Smooth muscle cell (in vitro differentiated cells): ENCODE measurements at regions not wholly inside any gene's neighbourhood (a gene's known extent, or its start where the extent isn't known, plus 50 kb on each side); places are given as distances from the start of the nearest gene placed in this dataset.

Experiments used
- DNase-seq: peaks from one replicate; lab custom pipeline; 2025; ENCODE audit not compliant: unreplicated experiment; lab: John Stamatoyannopoulos, UW
- H2AFZ ChIP-seq: fragments of 200-600 bp; sonication (generic); 2 replicates; pipeline ENCODE4 v1.6.0; 2016; ENCODE audit warnings: antibody characterized with exemption, low read depth, mild to moderate bottlenecking
- H3F3A ChIP-seq: fragments of 200-600 bp; sonication (generic); 2 replicates; pipeline ENCODE4 v1.6.0; 2017; ENCODE audit warnings: antibody characterized with exemption, low read depth
- H3K27ac ChIP-seq: fragments of 200-600 bp; sonication (generic); 2 replicates; pipeline ENCODE4 v1.5.1; 2016; ENCODE audit warnings: low read depth, mild to moderate bottlenecking
- H3K27me3 ChIP-seq: fragments of 200-600 bp; sonication (generic); 2 replicates; pipeline ENCODE4 v1.6.1; 2016; ENCODE audit warnings: low read depth, mild to moderate bottlenecking
- H3K36me3 ChIP-seq: fragments of 200-600 bp; sonication (generic); 2 replicates; pipeline ENCODE4 v1.5.1; 2016; ENCODE audit warnings: low read depth
- H3K4me1 ChIP-seq: fragments of 200-600 bp; sonication (generic); 2 replicates; pipeline ENCODE4 v1.5.1; 2016; ENCODE audit warnings: low read depth
- H3K4me2 ChIP-seq: fragments of 200-600 bp; sonication (generic); 2 replicates; pipeline ENCODE4 v1.6.0; 2016; ENCODE audit warnings: mild to moderate bottlenecking
- H3K4me3 ChIP-seq: fragments of 200-600 bp; sonication (generic); 2 replicates; pipeline ENCODE4 v1.5.1; 2016; ENCODE audit warnings: mild to moderate bottlenecking
- H3K79me2 ChIP-seq: fragments of 200-600 bp; sonication (generic); 2 replicates; pipeline ENCODE4 v1.6.0; 2016; ENCODE audit warnings: low read depth, mild to moderate bottlenecking
- H3K9ac ChIP-seq: fragments of 200-600 bp; sonication (generic); 2 replicates; pipeline ENCODE4 v1.6.0; 2016; ENCODE audit warnings: low read depth
- H3K9me3 ChIP-seq: fragments of 200-600 bp; sonication (generic); replicated peaks from 2 replicates; pipeline ENCODE4 v1.5.1; 2016; ENCODE audit warnings: low read depth
- H4K20me1 ChIP-seq: fragments of 200-600 bp; sonication (generic); 2 replicates; pipeline ENCODE4 v1.6.0; 2016; ENCODE audit warnings: low read depth
- WGBS: methylation state at CpG from one replicate; pipeline ENCODE4 v1.1.7; 2016; ENCODE audit warnings: low lambda C conversion rate; 5-methylcytosine and 5-hydroxymethylcytosine counted together
- TF ChIP-seq, protein P1 (sequence below): fragments of 200-600 bp; sonication (generic); IDR thresholded peaks from 2 replicates; pipeline ENCODE4 v1.5.1; 2017; ENCODE audit warnings: borderline replicate concordance, mild to moderate bottlenecking, antibody characterized with exemption; ENCODE audit not compliant: insufficient read depth, poor library complexity, severe bottlenecking

GRCh38 chr10:60718886-60719285 lies 59.4 kb upstream of the CDK1 start:
- TF ChIP-seq, protein P1, sequence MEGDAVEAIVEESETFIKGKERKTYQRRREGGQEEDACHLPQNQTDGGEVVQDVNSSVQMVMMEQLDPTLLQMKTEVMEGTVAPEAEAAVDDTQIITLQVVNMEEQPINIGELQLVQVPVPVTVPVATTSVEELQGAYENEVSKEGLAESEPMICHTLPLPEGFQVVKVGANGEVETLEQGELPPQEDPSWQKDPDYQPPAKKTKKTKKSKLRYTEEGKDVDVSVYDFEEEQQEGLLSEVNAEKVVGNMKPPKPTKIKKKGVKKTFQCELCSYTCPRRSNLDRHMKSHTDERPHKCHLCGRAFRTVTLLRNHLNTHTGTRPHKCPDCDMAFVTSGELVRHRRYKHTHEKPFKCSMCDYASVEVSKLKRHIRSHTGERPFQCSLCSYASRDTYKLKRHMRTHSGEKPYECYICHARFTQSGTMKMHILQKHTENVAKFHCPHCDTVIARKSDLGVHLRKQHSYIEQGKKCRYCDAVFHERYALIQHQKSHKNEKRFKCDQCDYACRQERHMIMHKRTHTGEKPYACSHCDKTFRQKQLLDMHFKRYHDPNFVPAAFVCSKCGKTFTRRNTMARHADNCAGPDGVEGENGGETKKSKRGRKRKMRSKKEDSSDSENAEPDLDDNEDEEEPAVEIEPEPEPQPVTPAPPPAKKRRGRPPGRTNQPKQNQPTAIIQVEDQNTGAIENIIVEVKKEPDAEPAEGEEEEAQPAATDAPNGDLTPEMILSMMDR = no peak
- H3K27ac ChIP-seq = peak overlapping the region; percentile 48
- H3K36me3 ChIP-seq = no peaks in the 10 kb centered on the region
- no peaks in the 10 kb centered on the region for H3F3A ChIP-seq
- H3K27me3 ChIP-seq = no peaks in the 10 kb centered on the region
- no peaks in the 10 kb centered on the region for H3K4me1 ChIP-seq
- H2AFZ ChIP-seq = peak overlapping the region; percentile 46
- peak overlapping the region; percentile 74 for H3K4me2 ChIP-seq
- no peaks in the 10 kb centered on the region for H4K20me1 ChIP-seq
- peak overlapping the region; percentile 22 for H3K4me3 ChIP-seq
- H3K79me2 ChIP-seq = peaks cover 20% of the 10 kb centered on the region
- no peak overlapping the region for H3K9ac ChIP-seq
- 0% methylated on average over 1 of the region's 1 CpG for WGBS
- no peak for DNase-seq
- no peaks in the 10 kb centered on the region for H3K9me3 ChIP-seq

DNA sequence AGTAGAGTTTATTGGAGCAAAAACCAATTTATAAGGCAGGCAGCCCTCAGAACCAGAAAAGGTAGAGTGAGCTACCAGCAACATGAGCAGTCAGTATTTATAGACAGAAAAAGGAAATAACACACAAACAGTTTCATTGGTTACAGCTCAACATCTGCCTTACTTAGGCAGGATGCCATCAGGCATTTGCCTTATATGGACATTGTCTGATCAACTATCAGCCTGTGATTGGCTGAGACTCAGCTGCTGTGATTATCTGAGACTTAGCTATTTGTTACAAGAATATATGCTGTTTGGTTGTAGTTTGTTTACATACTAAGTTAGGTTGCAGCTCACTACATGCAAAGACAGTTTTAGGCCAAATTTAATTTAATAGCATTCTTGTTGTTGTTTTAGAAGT lies 60.4 kb upstream of the CDK1 start:
- Histone ChIP-seq H3F3A (no peaks in the 10 kb centered on the region), H3K27ac (no peak overlapping the region), H3K79me2 (peaks cover 27% of the 10 kb centered on the region), H3K27me3 (no peaks in the 10 kb centered on the region), H3K4me1 (no peaks in the 10 kb centered on the region), H3K9me3 (no peaks in the 10 kb centered on the region), H4K20me1 (no peaks in the 10 kb centered on the region), H3K9ac (no peak overlapping the region), H3K4me2 (no peak overlapping the region), H3K4me3 (no peak overlapping the region), H2AFZ (no peak overlapping the region), H3K36me3 (no peaks in the 10 kb centered on the region)
- TF ChIP-seq, protein P1 = no peak
- DNase-seq = no peak

DNA sequence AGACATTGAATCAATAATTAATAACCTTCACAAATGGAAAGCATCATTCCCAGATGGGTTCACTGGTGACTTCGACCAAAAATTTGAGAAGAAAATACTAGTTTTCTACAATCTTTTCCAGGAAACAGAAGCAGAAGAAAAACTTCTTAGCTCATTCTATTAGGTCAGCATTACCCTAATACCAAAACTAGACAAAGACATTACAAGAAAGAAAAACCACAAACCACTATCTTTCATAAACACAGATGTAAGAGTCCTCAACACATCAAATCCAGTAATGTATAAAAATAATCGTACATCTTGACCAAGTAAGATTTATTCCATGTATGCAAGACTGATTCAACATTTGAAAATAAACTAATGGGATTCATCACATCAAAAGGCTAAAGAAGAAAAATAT lies 64.0 kb upstream of the CDK1 start:
- Histone ChIP-seq H3K9me3 (no peaks in the 10 kb centered on the region), H3K4me3 (no peak overlapping the region), H3K27ac (peak overlapping the region; percentile 72), H2AFZ (peak overlapping the region; percentile 26), H3K36me3 (no peaks in the 10 kb centered on the region), H3K4me1 (no peaks in the 10 kb centered on the region), H3K79me2 (peaks cover 46% of the 10 kb centered on the region), H3F3A (no peaks in the 10 kb centered on the region), H3K9ac (no peak overlapping the region), H4K20me1 (no peaks in the 10 kb centered on the region), H3K4me2 (peak overlapping the region; percentile 70), H3K27me3 (no peaks in the 10 kb centered on the region)
- DNase-seq = no peak
- TF ChIP-seq, protein P1 = no peak
- WGBS = 45% methylated on average over 2 of the region's 2 CpGs

DNA sequence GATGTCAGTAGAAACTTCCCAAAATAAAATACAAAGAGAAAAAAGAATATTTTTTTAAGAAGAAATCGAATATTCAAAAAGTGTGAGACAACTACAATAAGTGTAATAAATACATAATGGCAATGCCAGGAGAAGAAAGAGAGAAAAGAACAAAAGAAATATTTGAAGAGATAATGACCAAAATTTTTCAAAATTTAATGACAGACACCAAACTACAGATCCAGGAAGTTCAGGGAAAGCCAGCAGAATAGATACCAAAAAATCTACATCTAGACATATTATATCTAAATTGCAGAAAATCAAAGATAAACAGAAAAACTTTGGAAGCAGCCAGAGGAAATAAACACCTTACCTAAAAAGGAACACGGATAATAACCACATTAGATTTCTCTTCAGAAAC lies 66.8 kb upstream of the CDK1 start:
- Histone ChIP-seq H3K27me3 (no peaks in the 10 kb centered on the region), H3K4me3 (no peak overlapping the region), H3K4me1 (no peaks in the 10 kb centered on the region), H3K9ac (no peak overlapping the region), H3F3A (no peaks in the 10 kb centered on the region), H3K36me3 (no peaks in the 10 kb centered on the region), H3K27ac (no peak overlapping the region), H3K9me3 (no peaks in the 10 kb centered on the region), H3K4me2 (no peak overlapping the region), H3K79me2 (peaks cover 55% of the 10 kb centered on the region), H2AFZ (no peak overlapping the region), H4K20me1 (no peaks in the 10 kb centered on the region)
- TF ChIP-seq, protein P1 = no peak
- no peak for DNase-seq
- 93% methylated on average over 2 of the region's 2 CpGs for WGBS
